C4-2B (cell line): ENCODE measurements at regions not wholly inside any gene's neighbourhood (a gene's known extent, or its start where the extent isn't known, plus 50 kb on each side); places are given as distances from the start of the nearest gene placed in this dataset.

Experiments used
- CTCF ChIP-seq: fragments of 450-650 bp; conservative IDR thresholded peaks from 2 replicates; pipeline ENCODE4 v1.5.1; 2017; ENCODE audit warnings: mild to moderate bottlenecking
- ZFX ChIP-seq: fragments of 450-650 bp; IDR thresholded peaks from 2 replicates; pipeline ENCODE4 v1.6.1; 2017

- TF ChIP-seq CTCF (no peak), ZFX (no peak)
These were observed 537.2 kb downstream of the NPHP4 start for GRCh38 chr1:5455056-5455455.
